Lower leg skin (tissue), 3 donors: ENCODE measurements at regions not wholly inside any gene's neighbourhood (a gene's known extent, or its start where the extent isn't known, plus 50 kb on each side); places are given as distances from the start of the nearest gene placed in this dataset.

Experiments used
- CTCF ChIP-seq, 3 donors: fragments of 450-650 bp; IDR thresholded peaks; one replicate each; pipeline ENCODE4 v1.5.1; 2016; ENCODE audit warnings: antibody characterized with exemption in 3 of 3, mild to moderate bottlenecking in 3 of 3, moderate library complexity in 2 of 3
- POLR2A ChIP-seq, 2 donors: fragments of 450-650 bp; IDR thresholded peaks; one replicate each; pipeline ENCODE4 v1.6.1; 2016 to 2017; ENCODE audit warnings: antibody characterized with exemption in 2 of 2, mild to moderate bottlenecking in 1 of 2, moderate library complexity in 1 of 2

- TF ChIP-seq POLR2A (IDR thresholded peaks at IDR 0.05) (no peak), CTCF (IDR thresholded peaks at IDR 0.05) (no peak)
Observed at GRCh38 chr6:14770572-14770971, 475.3 kb upstream of the JARID2 start.
